ENCODE measurements at regions not wholly inside any gene's neighbourhood (a gene's known extent, or its start where the extent isn't known, plus 50 kb on each side); places are given as distances from the start of the nearest gene placed in this dataset.
"Not testable (repeated sequence)": the region's sequence is repeated elsewhere in the genome, so short reads cannot be mapped to it uniquely, and the experiment has no call there.

DNA sequence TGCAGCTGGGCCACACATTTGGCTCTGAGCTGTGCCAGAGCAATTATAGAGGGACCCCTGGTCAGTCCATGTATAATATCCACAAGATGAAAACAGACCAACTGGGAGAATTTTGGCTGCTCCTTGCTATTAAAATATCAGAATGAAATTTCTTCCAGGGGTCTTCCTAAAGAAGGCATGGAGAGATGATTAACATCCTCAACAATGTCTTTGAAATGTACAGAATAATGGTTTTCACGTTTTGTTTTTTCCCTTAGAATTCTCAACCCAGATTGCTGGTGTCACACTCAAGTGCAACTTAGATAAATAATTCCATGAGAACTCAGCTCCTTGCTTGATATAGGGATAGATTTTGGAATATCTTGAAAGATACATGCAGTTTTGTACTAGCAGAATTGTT, 148.3 kb upstream of the SLC24A2 start:
- DNase-seq (ENCODE audit: low spot score) = no peak

- DNase-seq (ENCODE audit: low spot score) = no peak
Measured at GRCh38 chr9:19936598-19936997, 147.8 kb upstream of the SLC24A2 start.

- DNase-seq (ENCODE audit: low spot score) = no peak
Measured at GRCh38 chr9:19935422-19935821, 146.6 kb upstream of the SLC24A2 start.

GRCh38 chr9:19934301-19934871, 145.5 kb upstream of the SLC24A2 start:
- DNase-seq (ENCODE audit: low spot score) = no peak

- DNase-seq (ENCODE audit: low spot score) = no peak
Measured at GRCh38 chr9:19931098-19931890, 142.5 kb upstream of the SLC24A2 start.

GRCh38 chr9:19927560-19927959, 138.7 kb upstream of the SLC24A2 start:
- no peak for DNase-seq (ENCODE audit: low spot score)

- DNase-seq (ENCODE audit: low spot score) = no peak
Measured at GRCh38 chr9:19926774-19927173, 137.9 kb upstream of the SLC24A2 start.

DNA sequence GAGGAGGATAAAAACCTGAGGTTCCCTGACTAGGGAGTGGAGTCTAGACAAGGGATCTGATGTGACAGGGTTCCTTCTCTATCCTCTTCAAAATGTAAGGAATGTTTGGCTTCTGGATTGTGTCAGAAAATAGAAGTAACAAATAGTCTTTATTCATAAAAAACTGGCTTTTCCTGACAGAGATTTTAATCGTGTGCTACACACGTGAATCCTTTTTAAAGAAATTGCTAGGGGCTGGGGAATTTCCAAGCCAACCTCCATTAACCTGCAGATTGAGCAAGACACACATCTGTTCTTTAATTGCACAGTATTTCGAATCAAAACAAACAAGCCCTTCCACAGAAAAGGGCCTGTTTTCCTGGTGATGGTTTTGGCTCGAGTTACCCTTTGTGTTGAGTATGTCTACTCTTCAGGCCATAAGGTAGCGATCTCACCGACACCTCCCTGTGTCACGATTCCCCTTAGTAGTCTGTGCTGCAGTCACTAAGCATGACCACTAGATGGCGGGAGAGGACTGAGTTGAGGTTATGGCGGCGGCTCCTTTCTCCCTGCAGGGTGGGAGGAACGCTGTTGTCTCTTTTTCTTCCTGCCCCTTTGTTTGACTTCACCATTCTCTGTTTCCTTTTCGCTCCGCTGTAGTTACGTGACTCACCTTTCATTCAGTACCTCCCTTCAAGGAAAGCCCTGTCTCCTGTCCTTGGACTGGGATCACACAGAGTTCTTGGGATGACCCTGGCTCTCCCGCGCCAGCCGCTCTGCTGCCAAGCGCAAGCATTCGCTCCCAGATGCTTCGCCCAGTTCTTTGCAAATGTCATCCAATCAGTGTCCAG, 137.1 kb upstream of the SLC24A2 start:
- peak; percentile 54 for DNase-seq (ENCODE audit: low spot score)

- no peak for DNase-seq (ENCODE audit: low spot score)
Measured at GRCh38 chr9:19924080-19924479, 135.2 kb upstream of the SLC24A2 start.

- peak; percentile 66 for DNase-seq (ENCODE audit: low spot score)
Measured at GRCh38 chr9:19922476-19923118, 133.8 kb upstream of the SLC24A2 start.

DNA sequence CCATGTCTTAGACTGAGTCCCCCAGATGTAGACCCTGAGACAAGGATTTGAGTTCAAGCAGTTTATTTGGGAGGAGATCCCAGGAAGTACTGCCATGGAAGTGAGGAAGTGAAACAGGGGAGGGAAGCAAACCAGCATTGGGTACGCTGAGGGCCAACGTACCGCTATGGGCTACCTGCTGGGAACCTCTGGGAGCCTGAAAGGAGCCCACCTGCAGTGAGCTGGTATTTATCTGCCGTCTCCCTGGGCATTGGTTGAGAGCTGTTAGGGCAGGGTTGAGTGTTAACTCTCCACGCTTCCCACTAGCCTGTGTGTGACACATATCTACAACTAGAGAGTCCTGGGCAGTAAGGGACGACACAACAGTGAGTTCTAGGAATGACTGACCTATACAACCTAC, 131.6 kb upstream of the SLC24A2 start:
- DNase-seq (ENCODE audit: low spot score) = no peak

DNA sequence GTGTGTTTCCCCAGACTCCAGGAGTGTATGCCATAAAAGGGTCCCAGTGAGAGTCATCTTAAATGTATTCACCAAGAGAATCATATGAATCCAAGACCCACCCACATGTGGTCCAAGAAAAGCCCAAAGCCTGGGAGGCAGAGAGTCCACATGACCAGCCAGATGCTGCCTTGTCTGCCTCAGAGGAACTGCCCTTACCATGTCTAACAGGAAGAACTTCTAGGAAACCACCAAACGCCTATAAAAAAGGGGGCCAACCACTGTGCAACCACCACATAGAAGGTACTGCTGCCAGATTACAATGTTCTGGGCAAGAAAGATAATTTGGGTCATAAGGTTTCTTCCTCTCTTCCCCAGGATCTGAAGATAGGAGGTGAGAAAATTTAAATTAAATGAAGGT, 129.8 kb upstream of the SLC24A2 start:
- DNase-seq (ENCODE audit: low spot score) = no peak

DNA sequence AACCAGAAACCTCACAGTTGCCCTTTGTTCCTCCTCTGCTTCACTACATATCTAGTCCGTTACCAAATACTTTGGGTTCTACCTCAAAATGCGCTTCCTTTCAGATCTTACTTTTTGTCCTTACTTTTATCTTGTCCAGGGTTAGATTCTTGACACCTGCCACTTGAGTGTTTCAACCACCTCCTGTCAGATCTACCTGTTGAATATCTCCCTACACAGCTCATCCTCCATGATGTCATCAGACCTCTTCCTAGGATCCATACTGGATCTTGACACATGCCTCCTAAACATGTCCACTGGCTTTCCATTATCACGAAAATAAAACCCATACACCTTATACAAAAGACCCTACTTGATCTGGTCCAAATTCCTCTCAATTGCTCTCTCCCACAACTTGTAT, 125.2 kb upstream of the SLC24A2 start:
- no peak for DNase-seq (ENCODE audit: low spot score)

GRCh38 chr9:19913151-19913550, 124.3 kb upstream of the SLC24A2 start:
- DNase-seq (ENCODE audit: low spot score) = no peak

- DNase-seq (ENCODE audit: low spot score) = no peak
Measured at GRCh38 chr9:19903076-19903475, 114.2 kb upstream of the SLC24A2 start.

DNA sequence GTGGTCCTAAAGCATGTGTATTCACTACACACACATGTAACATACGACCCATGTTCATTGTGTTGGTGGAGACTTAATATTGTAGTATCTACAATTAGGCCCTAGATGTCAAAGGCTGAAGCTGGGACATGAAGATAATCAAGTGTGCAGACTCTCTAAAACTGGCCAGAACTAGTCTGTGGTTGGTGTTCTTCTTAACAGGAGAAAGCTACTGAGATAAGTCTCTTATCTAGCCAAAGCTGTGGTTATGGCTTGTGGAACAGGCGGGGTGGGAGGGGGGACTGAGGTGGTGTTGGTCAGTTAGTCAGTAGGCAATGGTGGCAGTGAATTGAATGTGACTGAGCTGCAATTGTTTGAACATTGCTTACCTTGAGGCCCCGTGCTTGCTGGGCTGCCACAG, 112.7 kb upstream of the SLC24A2 start:
- no peak for DNase-seq (ENCODE audit: low spot score)

GRCh38 chr9:19896161-19896560, 107.3 kb upstream of the SLC24A2 start:
- DNase-seq (ENCODE audit: low spot score) = no peak

DNA sequence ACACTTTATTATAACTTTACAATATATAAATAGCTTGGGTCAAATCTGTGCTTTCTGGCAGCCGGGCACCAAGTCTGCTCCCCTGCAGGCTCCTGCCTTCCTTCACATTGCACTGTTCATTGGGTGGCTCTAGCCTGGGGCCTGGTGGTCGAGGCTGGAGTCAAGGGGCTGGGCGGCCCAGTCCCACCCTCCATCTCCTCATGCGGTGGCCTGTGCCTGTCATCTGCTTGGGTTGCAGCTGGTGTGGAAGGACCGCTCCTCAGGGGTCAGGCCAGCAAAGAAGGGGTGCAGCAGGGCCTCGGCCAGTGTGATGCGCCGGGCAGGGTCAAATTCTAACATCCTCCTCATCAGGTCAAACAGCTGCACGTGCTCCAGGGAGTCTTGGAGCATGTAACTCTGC, 106.7 kb upstream of the SLC24A2 start:
- not testable (repeated sequence) for DNase-seq (ENCODE audit: low spot score)

- DNase-seq (ENCODE audit: low spot score) = no peak
Measured at GRCh38 chr9:19895006-19895405, 106.2 kb upstream of the SLC24A2 start.

GRCh38 chr9:19885608-19886007, 96.8 kb upstream of the SLC24A2 start:
- DNase-seq (ENCODE audit: low spot score) = no peak

- no peak for DNase-seq (ENCODE audit: low spot score)
Measured at GRCh38 chr9:19879062-19879461, 90.2 kb upstream of the SLC24A2 start.

DNA sequence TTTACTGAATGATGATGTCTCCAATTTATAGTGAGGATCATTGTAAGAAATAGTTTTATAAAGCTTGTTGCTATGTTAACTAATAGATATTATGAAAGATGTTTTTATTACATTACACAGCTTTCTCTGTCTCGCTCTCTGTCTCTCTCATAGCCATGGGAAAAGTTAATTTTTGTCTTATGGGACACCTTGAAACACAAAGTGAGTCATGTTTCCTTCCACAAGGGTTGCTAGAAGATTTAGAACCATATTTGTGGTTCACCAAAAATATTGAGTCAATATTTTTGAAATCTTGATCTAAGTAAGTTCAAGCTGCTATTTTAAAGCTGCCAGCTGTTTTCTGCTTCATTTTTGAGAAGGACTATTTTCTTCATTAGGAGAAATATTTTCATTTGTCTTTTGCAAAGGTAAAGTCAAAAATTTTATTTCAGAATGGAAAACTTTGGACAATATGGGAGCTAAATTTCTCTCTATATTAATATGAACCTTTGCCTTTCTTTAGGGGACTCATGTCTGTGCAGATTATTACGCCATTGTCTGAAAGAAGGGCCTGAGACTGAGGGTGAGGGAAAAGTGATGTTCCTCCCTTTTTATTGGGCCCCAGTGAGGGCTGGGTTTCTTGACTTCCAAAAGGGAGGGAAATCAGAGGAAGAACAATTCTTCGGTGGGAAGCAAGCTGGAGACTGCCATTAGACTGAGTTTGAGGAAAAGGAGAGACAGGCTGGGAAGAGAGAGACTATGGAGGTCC, 87.9 kb upstream of the SLC24A2 start:
- no peak for DNase-seq (ENCODE audit: low spot score)
